Common myeloid progenitor, CD34-positive (primary cell): ENCODE measurements at regions not wholly inside any gene's neighbourhood (a gene's known extent, or its start where the extent isn't known, plus 50 kb on each side); places are given as distances from the start of the nearest gene placed in this dataset.
A peak's percentile ranks its signal among the peaks of the same experiment; 100 is the strongest.

Experiments used
- CTCF ChIA-PET: fragments of 350-600 bp; sonication (Branson Sonifier 250); formaldehyde crosslinking; loops from one replicate; lab custom pipeline; 2021; ENCODE audit warnings: antibody characterized with exemption; lab: Charles Lee
- POLR2A ChIA-PET: fragments of 350-600 bp; sonication (Branson Sonifier 250); formaldehyde crosslinking; loops from one replicate; lab custom pipeline; 2021; ENCODE audit warnings: antibody characterized with exemption; lab: Charles Lee
- DNase-seq, 3 donors: peaks; one replicate each; pipeline versions ENCODE4 v3.0.0 to v3.0.0-alpha.2; 2013
- H3K27ac ChIP-seq, 2 experiments: 1 replicate in 1 of 2; 2 replicates in 1 of 2; pipeline ENCODE4 v1.7.0; 2013; ENCODE audit warnings: inconsistent platforms in 2 of 2, low read length in 2 of 2, mild to moderate bottlenecking in 2 of 2, low read depth in 1 of 2, moderate library complexity in 1 of 2; ENCODE audit not compliant: severe bottlenecking in 2 of 2, insufficient read depth in 1 of 2, poor library complexity in 1 of 2
- H3K27me3 ChIP-seq, 5 experiments: replicated peaks in 2 of 5; 1 replicate in 3 of 5; 2 replicates in 2 of 5; pipeline versions ENCODE4 v1.6.1 to v1.7.0; 2013; ENCODE audit warnings: low read length in 4 of 5, mild to moderate bottlenecking in 2 of 5, moderate library complexity in 2 of 5, inconsistent platforms in 1 of 5; ENCODE audit not compliant: insufficient read depth in 5 of 5, control insufficient read depth in 4 of 5
- H3K36me3 ChIP-seq, 4 experiments: 1 replicate in 2 of 4; 2 replicates in 2 of 4; pipeline versions ENCODE4 v1.6.1 to v1.7.0; 2013; ENCODE audit warnings: low read length in 3 of 4, control low read depth in 1 of 4, mild to moderate bottlenecking in 1 of 4; ENCODE audit not compliant: control insufficient read depth in 4 of 4, insufficient read depth in 4 of 4
- H3K4me1 ChIP-seq, 4 experiments: 1 replicate in 3 of 4; 2 replicates in 1 of 4; pipeline versions ENCODE4 v1.6.1 to v1.7.1; 2013; ENCODE audit warnings: low read length in 3 of 4, mild to moderate bottlenecking in 3 of 4, control low read depth in 1 of 4, inconsistent platforms in 1 of 4, moderate library complexity in 1 of 4; ENCODE audit not compliant: control insufficient read depth in 4 of 4, insufficient read depth in 4 of 4; ENCODE audit errors: control extremely low read depth in 1 of 4
- H3K4me3 ChIP-seq, 7 experiments: 1 replicate in 4 of 7; 2 replicates in 3 of 7; pipeline versions ENCODE4 v1.5.1 to v1.7.0; 2013; ENCODE audit warnings: mild to moderate bottlenecking in 7 of 7, low read length in 6 of 7, moderate library complexity in 6 of 7, inconsistent platforms in 2 of 7, low read depth in 2 of 7, control low read depth in 1 of 7; ENCODE audit not compliant: insufficient read depth in 4 of 7, control insufficient read depth in 1 of 7; ENCODE audit errors: extremely low read depth in 1 of 7
- H3K9me3 ChIP-seq, 5 experiments: 1 replicate in 4 of 5; 2 replicates in 1 of 5; pipeline versions ENCODE4 v1.6.1 to v1.7.1; 2013; ENCODE audit warnings: low read length in 4 of 5, mild to moderate bottlenecking in 2 of 5, inconsistent platforms in 1 of 5, low read depth in 1 of 5, moderate library complexity in 1 of 5; ENCODE audit not compliant: control insufficient read depth in 4 of 5, insufficient read depth in 2 of 5; ENCODE audit errors: control extremely low read depth in 1 of 5
- WGBS: methylation state at CpG from one replicate; pipeline ENCODE4 v1.1.5; 2013; ENCODE audit not compliant: insufficient coverage; 5-methylcytosine and 5-hydroxymethylcytosine counted together

DNA sequence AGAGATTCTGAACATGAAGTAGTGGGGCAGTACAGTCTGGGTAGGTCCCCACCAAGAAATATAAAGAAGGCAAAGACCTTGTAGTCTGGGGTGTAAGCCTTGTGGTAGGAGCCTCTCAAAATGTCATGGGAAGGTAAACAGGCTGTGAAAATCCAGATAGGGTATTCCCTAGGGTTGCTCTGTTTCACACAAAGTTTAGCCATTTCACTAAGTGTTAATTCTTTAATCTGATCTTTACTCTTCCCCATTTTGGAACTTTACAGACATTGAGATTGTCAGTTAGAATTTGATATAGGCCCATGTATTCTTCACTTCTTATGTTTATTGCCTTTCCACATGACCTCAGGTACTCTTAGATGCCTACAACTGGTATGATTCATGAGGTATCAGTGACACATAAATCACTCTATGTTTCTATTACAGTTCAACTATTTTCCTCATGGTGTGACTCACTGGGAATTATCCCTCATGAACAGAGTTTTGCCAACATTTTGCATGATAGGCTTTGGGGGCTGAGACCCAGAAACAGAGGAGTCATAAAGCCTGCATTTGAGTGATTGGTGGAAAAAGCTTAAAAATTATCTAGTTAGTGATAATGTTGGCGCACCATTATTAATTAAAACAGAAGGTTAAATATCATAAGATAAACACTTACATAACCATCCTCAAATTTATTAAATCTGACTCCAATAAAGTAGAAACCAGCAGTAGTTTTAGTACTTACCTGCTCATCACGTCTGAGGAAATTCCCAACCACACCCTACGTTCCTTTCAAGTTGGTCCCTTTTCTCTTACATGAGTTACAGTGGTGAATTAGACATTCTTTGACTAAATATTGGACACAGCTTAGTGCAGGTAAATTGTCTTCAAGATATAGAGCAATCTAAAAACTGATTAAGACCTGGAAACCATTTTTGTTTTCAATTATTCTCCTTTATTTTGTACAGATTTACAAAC, 399.8 kb upstream of the MEF2C start:
- Histone ChIP-seq H3K27ac (no peak overlapping the region), H3K4me1 (peaks cover 8 to 16% (median 12%) of the 10 kb centered on the region in 4 experiments), H3K36me3 (no peaks in the 10 kb centered on the region), H3K9me3 (no peaks in the 10 kb centered on the region), H3K27me3 (no peaks in the 10 kb centered on the region), H3K4me3 (no peak overlapping the region)
- WGBS: 83% methylated on average over 2 of the region's 3 CpGs
- ChIA-PET CTCF (no interaction called here), POLR2A (no interaction called here)
- DNase-seq: peak in 1 of 3 donors; percentile 31

DNA sequence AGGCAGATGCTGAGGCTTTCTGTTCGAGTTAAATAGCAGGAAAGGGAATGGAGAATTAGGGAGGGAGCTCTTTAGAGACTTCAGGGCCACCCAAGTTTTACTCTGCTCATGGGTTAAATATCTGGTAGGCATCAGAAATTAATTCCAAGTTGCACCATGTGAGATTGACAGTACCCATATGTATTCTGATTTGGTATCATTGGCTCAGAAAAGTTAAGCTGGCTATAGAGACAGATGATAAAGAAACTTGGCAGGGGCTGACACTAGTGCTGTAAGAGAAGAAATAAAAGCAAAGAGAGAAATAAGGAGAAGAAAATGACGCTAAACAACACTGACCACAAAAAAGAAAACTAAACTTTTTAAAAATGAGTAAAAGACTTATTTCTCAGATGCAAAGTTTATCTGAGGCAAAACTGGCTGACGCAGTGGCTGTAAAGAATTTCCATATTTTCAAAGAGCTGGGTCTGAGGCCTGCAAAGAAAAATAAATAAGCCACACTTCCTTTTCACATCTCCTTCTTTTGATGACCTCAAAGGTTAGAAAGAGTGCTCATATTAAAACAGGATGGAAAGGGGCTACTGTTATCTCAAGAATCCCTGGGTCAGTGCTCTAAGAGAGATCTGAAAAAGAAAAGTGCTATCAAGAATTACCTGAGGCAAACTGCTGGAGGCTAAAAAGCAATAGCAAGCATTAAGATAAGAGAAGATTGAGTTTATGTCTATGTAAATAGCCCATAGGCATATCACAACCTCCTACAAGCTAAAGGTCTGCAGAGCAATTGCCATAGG, 399.0 kb upstream of the MEF2C start:
- H3K36me3 ChIP-seq: no peaks in the 10 kb centered on the region
- 90% methylated on average over 2 of the region's 3 CpGs for WGBS
- ChIA-PET CTCF (interaction anchor here (1.3 kb wide), 1 partner anchor 10 kb away, joined by 3 read pairs; no protein-coding TSS in a partner anchor), POLR2A (no interaction called here)
- H3K4me3 ChIP-seq: no peak overlapping the region
- H3K27ac ChIP-seq: no peak overlapping the region
- peaks cover 8 to 16% (median 12%) of the 10 kb centered on the region in 4 experiments for H3K4me1 ChIP-seq
- DNase-seq: no peak
- H3K27me3 ChIP-seq: no peaks in the 10 kb centered on the region
- no peaks in the 10 kb centered on the region for H3K9me3 ChIP-seq

- 96% methylated on average over 4 of the region's 5 CpGs for WGBS
- ChIA-PET CTCF (interaction anchor here (1.3 kb wide), 1 partner anchor 9 kb away, joined by 3 read pairs; no protein-coding TSS in a partner anchor), POLR2A (no interaction called here)
- DNase-seq: no peak
- H3K36me3 ChIP-seq: no peaks in the 10 kb centered on the region
- H3K27ac ChIP-seq: no peak overlapping the region
- peaks cover 8 to 16% (median 12%) of the 10 kb centered on the region in 4 experiments for H3K4me1 ChIP-seq
- no peak overlapping the region for H3K4me3 ChIP-seq
- no peaks in the 10 kb centered on the region for H3K9me3 ChIP-seq
- H3K27me3 ChIP-seq: no peaks in the 10 kb centered on the region
Observed at GRCh38 chr5:89281211-89281610, 398.2 kb upstream of the MEF2C start.

GRCh38 chr5:89280103-89281037, 397.4 kb upstream of the MEF2C start:
- H3K27ac ChIP-seq: no peak overlapping the region
- no peaks in the 10 kb centered on the region for H3K27me3 ChIP-seq
- no peak for DNase-seq
- ChIA-PET CTCF (interaction anchor here (1.3 kb wide), 1 partner anchor 8 kb away, joined by 3 read pairs; no protein-coding TSS in a partner anchor), POLR2A (no interaction called here)
- no peaks in the 10 kb centered on the region for H3K9me3 ChIP-seq
- no peaks in the 10 kb centered on the region for H3K36me3 ChIP-seq
- WGBS: 83% methylated on average over 1 of the region's 2 CpGs
- H3K4me3 ChIP-seq: no peak overlapping the region
- peaks cover 5 to 17% (median 11%) of the 10 kb centered on the region in 4 experiments for H3K4me1 ChIP-seq

- no peak overlapping the region for H3K27ac ChIP-seq
- POLR2A ChIA-PET: no interaction called here
- WGBS: 40% methylated on average over 1 of the region's 5 CpGs
Observed at GRCh38 chr5:89279391-89280036, 396.5 kb upstream of the MEF2C start.

DNA sequence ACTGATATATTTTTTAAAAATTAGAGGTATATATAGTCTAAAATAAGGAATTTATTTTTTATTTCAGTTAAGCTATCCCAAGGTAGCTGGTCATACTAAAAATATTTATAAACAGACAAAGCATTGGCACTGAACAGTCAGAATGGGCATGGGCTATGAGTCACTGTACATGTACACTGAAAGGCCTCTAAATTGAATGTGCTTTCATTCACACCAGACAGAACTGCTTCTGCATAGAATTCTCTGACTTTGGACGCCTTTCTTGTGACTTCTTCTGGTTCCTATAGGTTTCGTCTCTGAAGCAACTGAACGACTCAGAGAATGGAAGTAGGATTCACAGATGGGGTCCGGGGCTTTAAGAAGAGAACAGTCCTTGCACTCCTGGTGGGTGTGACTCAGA, 394.8 kb upstream of the MEF2C start:
- no peak overlapping the region for H3K27ac ChIP-seq
- WGBS: 100% methylated on average over 3 of the region's 4 CpGs
- DNase-seq: no peak
- no peaks in the 10 kb centered on the region for H3K27me3 ChIP-seq
- ChIA-PET CTCF (no interaction called here), POLR2A (no interaction called here)
- H3K36me3 ChIP-seq: no peaks in the 10 kb centered on the region
- peaks cover 5 to 23% (median 12%) of the 10 kb centered on the region in 4 experiments for H3K4me1 ChIP-seq
- no peak overlapping the region for H3K4me3 ChIP-seq
- H3K9me3 ChIP-seq: no peaks in the 10 kb centered on the region

More at GRCh38 chr5:89279391-89280036, 396.5 kb upstream of the MEF2C start:
- CTCF ChIA-PET: no interaction called here
- Histone ChIP-seq H3K36me3 (no peaks in the 10 kb centered on the region), H3K27me3 (no peaks in the 10 kb centered on the region), H3K4me3 (peak overlapping the region in 2 of 7 experiments; percentile 15 to 27), H3K4me1 (peaks cover 5 to 23% (median 12%) of the 10 kb centered on the region in 4 experiments), H3K9me3 (no peaks in the 10 kb centered on the region)
- DNase-seq: peak; percentile 14 to 87 (median 79)
